ENCODE measurements at regions not wholly inside any gene's neighbourhood (a gene's known extent, or its start where the extent isn't known, plus 50 kb on each side); places are given as distances from the start of the nearest gene placed in this dataset.
"Not testable (repeated sequence)": the region's sequence is repeated elsewhere in the genome, so short reads cannot be mapped to it uniquely, and the experiment has no call there.

DNA sequence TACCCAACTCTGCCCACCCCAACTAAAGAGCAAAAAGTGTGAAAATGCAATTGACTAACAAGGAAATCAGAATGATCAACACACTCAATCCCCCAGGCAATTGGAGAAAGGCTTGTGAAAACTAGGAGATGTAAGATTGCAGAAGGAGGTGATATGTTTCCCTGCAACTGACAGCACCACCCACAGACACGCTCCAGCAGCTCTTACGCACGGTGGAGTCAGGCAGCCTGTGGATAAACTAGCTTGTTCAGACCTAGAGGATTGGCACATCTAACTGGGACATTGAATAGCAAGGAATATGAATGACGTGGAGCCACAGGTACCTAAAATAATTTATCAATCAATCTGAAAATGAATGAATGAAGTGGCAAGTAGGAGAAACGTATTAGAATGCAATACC, 125.7 kb upstream of the MYO3A start:
- DNase-seq (ENCODE audit: low read depth) = no peak

DNA sequence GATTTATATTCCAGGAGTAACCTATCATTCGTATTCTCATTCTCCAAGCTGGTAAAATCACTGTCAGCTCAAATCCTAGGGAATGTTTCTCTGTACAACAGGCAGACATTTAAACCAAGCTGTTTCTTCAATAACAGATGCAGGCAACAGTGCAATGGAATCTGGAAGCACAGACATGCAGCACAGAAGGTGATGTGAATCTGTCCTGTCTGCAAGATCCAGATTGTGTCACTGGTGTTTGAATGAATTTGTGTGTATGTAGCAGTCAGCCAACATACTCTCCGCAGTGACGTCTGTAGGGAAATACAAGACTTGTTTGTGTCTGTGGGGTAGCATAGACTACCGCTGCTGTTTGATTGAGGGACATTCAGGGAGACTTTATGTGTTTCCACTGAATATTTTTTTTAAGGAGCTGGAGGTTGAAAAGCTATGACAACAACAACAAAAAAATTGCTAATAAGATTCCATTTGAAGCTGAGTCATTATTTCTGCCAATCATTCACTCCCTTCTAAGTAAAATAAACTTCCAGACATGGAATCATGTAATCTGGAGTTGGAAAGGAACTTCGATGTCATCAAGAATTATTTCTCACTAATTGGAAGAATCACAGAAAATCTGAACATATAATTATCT, 122.9 kb upstream of the MYO3A start:
- DNase-seq (ENCODE audit: low read depth) = no peak

- DNase-seq (ENCODE audit: low read depth) = no peak
Observed at GRCh38 chr10:25813511-25813910, 120.5 kb upstream of the MYO3A start.

DNA sequence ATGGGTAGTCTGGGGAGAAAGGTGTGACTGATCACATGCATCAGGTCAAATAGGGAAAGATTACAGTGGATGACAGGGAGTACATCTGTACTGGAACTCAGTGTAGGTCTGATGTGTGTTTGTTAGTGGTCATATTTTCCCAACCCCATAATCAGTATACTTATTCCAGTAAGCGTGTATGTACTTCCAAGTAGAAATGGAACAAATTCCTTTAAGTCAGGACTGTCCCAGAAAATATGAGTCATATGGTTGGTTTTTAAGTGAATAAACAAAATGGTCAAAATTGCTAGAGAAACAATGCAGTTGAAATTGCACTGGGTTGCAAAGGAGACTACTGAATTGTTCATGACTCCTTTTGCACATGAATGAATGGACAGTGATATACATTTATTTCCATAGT, 118.8 kb upstream of the MYO3A start:
- DNase-seq (ENCODE audit: low read depth) = no peak

- DNase-seq (ENCODE audit: low read depth) = no peak
Observed at GRCh38 chr10:25815999-25816768, 117.8 kb upstream of the MYO3A start.

DNA sequence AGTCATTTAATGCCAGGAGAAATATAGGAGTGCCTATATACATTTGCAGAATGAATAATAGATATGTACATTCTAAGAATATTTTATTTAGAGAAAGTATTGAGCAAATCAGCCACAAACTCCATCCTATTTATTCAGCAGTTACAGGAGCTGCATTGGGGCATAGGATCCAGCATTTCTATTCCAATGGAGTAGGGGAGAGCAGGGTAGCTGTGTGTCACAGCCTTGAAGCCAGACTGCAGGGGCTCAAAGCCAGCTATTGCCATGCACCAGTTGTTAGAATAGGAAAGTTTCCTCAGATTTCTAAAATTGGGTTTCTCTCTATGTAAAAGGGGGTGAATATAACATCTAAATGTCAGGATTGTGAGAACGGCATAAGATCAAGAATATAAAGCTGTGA, 116.8 kb upstream of the MYO3A start:
- DNase-seq (ENCODE audit: low read depth) = no peak

DNA sequence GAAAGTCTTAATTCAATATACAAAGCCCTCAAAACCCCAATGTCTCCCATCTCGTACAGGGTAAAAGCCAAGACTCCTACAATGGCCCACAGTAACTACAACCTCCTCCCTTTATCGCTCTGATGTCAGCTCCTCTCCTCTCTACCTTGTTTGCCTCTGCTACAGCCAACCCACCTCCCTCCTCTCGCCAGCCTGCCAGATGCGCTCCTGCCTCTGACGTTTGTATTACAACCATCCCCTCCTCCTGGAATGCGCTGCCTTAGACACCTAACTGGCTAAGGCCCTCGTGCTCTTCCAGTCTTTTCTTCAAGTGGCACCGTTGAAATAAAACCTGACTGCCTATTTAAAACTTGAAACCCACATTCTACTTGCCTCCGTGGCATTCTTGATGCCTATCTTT, 115.3 kb upstream of the MYO3A start:
- DNase-seq (ENCODE audit: low read depth) = no peak

- DNase-seq (ENCODE audit: low read depth) = no peak
Observed at GRCh38 chr10:25820472-25820871, 113.6 kb upstream of the MYO3A start.

GRCh38 chr10:25820874-25821273, 113.2 kb upstream of the MYO3A start:
- no peak for DNase-seq (ENCODE audit: low read depth)

- no peak for DNase-seq (ENCODE audit: low read depth)
Observed at GRCh38 chr10:25824050-25824449, 110.0 kb upstream of the MYO3A start.

GRCh38 chr10:25828475-25828874, 105.6 kb upstream of the MYO3A start:
- DNase-seq (ENCODE audit: low read depth) = no peak

DNA sequence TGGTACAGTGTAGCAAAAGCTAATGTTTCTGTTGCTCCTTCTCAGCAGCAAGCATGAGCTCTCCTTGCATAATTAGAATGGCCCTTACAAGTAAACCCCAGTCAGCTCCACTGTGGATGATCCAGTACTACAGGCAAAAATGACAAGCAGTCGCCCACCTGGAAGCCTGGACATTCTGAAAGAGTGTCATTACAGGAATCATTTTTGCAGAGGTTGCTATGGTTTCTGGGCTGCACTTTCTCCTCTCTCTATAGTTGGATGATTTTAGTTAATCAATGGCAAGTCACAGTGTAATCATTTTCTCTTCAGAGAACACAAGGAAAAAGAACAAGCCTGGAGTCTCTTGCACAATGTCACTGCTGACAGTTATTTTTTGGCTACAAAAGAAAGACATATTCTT, 102.9 kb upstream of the MYO3A start:
- no peak for DNase-seq (ENCODE audit: low read depth)

- no peak for DNase-seq (ENCODE audit: low read depth)
Observed at GRCh38 chr10:25839683-25840082, 94.3 kb upstream of the MYO3A start.

DNA sequence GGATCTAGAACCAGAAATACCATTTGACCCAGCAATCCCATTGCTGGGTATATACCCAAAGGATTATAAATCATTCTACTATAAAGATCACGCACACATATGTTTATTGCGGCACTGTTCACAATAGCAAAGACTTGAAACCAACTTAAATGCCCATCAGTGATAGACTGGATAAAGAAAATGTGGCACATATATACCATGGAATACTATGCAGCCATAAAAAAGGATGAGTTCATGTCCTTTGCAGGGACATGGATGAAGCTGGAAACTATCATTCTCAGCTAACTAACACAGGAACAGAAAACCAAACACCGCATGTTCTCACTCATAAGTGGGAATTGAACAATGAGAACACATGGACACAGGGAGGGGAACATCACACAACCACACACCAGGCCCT, 93.2 kb upstream of the MYO3A start:
- DNase-seq (ENCODE audit: low read depth) = not testable (repeated sequence)

DNA sequence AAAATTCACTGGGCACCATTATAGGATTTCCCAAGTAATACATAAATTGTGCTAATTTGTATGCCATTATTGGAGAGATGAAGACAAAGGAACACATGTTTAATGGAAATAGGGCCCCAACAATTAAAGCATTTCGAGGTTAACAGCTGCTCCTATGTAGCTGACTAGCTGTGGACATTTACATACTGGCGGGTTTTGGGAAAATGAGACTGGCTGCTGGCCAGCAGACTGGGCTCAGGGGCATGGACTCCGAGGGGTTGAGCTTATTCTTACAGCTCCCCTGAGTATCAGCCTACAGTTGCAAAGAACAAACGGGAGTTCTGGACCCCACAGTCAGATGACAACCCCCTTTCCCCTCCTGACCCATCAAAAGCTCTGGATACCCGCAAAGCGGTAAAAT, 91.9 kb upstream of the MYO3A start:
- DNase-seq (ENCODE audit: low read depth) = no peak

- DNase-seq (ENCODE audit: low read depth) = no peak
Observed at GRCh38 chr10:25843551-25844170, 90.4 kb upstream of the MYO3A start.

DNA sequence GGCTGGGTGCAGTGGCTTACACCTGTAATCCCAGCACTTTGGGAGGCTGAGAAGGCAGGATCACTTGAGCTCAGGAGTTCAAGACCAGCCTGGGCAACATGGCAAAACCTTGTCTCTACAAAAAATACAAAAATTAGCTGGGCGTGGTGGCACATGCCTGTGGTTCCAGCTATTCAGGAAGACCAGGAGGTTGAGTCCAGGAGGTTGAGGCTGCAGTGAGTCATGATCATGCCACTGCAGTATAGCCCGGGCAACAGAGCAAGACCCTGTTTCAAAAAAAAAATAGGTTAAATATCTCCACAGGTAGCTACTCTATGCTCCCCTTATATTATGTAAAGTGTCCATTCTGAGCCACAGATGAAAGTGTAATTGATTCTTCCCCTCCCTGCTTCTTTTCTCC, 89.3 kb upstream of the MYO3A start:
- not testable (repeated sequence) for DNase-seq (ENCODE audit: low read depth)

GRCh38 chr10:25849268-25849667, 84.8 kb upstream of the MYO3A start:
- no peak for DNase-seq (ENCODE audit: low read depth)

- no peak for DNase-seq (ENCODE audit: low read depth)
Observed at GRCh38 chr10:25849988-25850387, 84.0 kb upstream of the MYO3A start.

- DNase-seq (ENCODE audit: low read depth) = no peak
Observed at GRCh38 chr10:25851548-25851947, 82.5 kb upstream of the MYO3A start.

GRCh38 chr10:25852364-25852941, 81.6 kb upstream of the MYO3A start:
- DNase-seq (ENCODE audit: low read depth) = no peak

- no peak for DNase-seq (ENCODE audit: low read depth)
Observed at GRCh38 chr10:25858076-25858475, 76.0 kb upstream of the MYO3A start.

DNA sequence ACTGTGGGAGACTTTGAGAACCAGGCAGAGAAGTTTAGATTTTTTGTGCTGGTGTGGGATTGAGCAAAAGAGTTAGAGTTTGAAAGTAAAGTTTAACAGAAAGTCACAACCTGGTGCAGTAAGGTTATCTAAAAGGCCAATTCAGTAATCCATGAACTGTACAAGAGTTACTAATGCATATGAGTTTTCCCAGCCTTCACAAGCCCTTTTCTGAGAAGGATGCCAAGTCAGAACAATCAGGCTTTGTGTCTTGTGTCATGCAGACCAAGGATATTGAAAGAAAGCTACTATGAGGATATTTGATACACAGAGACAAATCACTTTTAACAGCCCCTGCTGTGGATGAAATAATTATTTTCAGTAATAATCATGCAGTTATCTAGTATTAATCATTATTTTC, 68.8 kb upstream of the MYO3A start:
- DNase-seq (ENCODE audit: low read depth) = no peak
